Kidney capillary endothelial cell (primary cell): ENCODE measurements at regions not wholly inside any gene's neighbourhood (a gene's known extent, or its start where the extent isn't known, plus 50 kb on each side); places are given as distances from the start of the nearest gene placed in this dataset.
"Not testable (repeated sequence)": the region's sequence is repeated elsewhere in the genome, so short reads cannot be mapped to it uniquely, and the experiment has no call there.

Experiments used
- DNase-seq: peaks from one replicate; pipeline ENCODE4 v3.0.0-alpha.2; 2018; ENCODE audit warnings: low spot score

GRCh38 chr3:15903759-15904720 lies 106.3 kb upstream of the ANKRD28 start:
- DNase-seq = no peak

DNA sequence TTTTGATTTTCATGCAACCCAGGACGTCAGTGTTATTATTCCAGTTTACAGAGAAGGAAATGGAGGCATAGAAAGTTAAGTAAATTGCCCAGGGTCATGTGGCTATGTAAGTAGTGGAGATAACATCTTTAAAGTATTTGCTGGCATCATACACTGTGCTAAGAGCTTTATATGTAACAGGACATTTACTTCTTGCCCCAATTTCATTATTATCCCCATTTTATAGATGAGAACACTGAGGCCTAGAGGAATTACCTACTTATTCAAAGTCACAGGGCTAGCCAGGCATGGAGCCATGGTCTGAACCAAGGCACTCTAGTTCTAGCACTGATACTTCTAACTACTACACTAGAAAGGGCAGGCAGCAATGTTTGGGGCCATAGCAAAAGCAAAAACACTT lies 107.3 kb upstream of the ANKRD28 start:
- DNase-seq = no peak

DNA sequence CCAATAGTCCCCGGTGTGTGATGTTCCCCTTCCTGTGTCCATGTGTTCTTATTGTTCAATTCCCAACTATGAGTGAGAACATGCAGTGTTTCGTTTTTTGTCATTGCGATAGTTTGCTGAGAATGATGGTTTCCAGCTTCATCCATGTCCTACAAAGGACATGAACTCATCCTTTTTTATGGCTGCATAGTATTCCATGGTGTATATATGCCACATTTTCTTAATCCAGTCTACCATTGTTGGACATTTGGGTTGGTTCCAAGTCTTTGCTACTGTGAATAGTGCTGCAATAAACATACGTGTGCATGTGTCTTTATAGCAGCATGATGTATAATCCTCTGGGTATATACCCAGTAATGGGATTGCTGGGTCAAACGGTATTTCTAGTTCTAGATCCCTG lies 109.6 kb upstream of the ANKRD28 start:
- DNase-seq = not testable (repeated sequence)

- DNase-seq = no peak
Observed at GRCh38 chr3:15918988-15919387, 121.2 kb upstream of the ANKRD28 start.

- no peak for DNase-seq
Observed at GRCh38 chr3:15919971-15920370, 122.2 kb upstream of the ANKRD28 start.

- no peak for DNase-seq
Observed at GRCh38 chr3:15923640-15924405, 126.0 kb upstream of the ANKRD28 start.

DNA sequence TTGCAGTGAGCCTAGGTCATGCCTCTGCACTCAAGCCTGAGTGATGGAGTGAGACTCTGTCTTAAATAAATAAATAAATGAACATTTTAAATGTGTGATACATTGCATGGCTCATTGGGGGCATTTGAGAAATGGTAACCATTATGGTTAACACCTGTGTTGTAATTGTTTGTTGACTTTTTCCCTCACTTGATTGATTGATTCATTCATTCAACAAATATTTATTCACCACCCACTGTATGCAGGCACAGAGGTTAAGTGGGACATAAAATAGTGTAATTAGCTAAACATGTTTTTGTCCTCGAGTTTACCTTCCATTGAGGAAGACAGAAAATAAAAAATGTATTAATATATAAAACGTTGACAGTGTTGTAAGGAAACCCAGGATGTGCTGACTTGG lies 127.1 kb upstream of the ANKRD28 start:
- DNase-seq = no peak

GRCh38 chr3:15926871-15927270 lies 129.1 kb upstream of the ANKRD28 start:
- no peak for DNase-seq

- no peak for DNase-seq
Observed at GRCh38 chr3:15927969-15928368, 130.2 kb upstream of the ANKRD28 start.

- no peak for DNase-seq
Observed at GRCh38 chr3:15929944-15930571, 132.3 kb upstream of the ANKRD28 start.

DNA sequence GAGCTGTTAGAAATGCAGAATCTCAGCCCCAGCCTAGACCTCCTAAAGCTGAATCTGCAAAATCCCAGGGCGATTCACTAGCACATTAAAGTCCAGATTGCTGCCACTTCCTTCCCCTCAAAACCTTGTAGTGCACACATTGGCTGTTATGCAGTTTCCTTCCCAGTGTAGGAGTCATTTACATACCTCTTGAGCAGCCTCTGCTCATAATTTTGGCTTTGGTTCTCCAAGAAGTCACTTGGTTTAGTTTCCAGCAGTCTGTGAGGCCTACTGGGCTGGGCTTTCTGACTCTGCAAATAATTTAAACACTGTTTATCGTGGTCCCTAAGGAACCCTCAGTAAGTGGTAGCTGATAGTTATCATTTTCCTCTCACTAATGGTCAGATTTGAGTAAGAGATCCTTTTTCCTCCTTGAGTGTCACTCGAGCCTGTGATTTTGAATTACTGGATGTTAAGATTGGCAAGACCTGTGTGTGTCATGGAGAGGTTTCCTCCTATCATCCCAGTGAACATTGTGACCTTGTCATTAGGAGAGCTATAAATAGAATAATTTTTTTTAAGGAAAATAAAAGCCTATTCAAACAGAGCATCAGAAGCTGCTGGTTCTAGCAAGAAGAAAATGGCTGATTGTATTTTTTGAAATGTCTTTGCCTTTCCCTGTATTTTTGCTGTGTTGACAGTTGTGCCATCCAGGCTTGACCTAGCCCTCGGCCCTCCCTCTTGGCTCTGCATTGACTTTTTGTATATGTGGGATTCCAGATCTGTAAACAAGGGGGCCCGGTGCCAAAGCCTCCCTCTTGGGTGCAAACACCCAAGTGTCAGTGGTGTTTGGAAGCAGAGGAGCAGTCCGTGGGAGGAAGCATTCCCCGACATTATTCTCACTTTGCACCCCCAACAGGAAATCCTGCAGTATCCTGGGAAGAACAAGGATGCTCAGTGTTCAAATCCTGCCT lies 134.8 kb upstream of the ANKRD28 start:
- DNase-seq = peak; percentile 11

DNA sequence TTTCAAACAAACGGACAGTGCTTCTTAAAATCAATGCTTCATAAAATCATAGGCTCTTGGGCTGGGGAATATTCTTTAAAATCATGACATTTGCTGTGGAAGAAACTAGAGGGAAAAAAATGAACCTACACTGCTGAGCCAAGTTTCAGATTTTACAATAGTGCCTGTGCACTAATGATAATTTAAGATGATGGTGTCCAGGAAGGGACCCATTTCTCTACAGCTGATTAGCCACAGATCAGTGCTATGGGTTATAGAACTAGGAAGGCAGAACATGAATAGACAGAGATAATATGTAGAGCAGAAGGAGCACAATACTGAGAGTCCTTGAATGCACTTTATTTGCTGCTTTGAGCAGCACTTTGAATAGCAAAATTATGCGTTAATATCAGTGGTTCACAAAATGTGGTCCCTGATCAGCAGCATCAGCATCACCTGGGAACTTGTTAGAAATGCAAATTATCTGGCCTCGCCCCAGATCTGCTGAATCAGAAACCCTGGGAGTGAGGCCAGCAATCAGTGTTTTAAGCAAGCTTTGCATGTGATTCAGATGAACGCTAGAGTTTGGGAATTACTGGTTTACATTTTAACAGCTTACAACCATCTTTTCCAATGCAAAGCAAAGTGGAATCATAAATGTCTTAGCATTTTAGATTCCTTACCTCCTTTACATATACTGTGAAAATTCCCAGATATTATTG lies 135.8 kb upstream of the ANKRD28 start:
- DNase-seq = no peak

- DNase-seq = no peak
Observed at GRCh38 chr3:15934389-15935195, 136.8 kb upstream of the ANKRD28 start.

GRCh38 chr3:15936312-15936711 lies 138.5 kb upstream of the ANKRD28 start:
- DNase-seq = no peak

- no peak for DNase-seq
Observed at GRCh38 chr3:15940641-15941040, 142.9 kb upstream of the ANKRD28 start.

GRCh38 chr3:15941457-15941856 lies 143.7 kb upstream of the ANKRD28 start:
- not testable (repeated sequence) for DNase-seq

DNA sequence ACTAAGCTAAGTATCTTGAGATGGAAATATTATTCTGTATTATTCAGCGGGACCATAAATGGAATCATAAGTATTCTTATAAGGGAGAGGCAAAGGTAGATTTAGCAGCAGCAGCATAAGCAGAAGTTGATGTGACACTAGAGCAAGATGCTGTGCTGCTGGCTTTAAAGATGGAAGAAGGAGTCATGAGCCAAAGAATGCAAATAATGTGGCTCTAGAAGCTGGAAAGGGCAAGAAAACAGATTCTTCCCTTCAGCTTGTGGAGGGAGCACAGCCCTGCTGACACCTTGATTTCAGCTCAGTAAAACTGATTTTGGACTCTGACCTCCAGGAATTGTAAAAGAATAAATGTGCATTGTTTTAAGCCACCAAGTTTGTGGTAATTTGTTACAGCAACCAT lies 144.2 kb upstream of the ANKRD28 start:
- DNase-seq = no peak

GRCh38 chr3:15942462-15942861 lies 144.7 kb upstream of the ANKRD28 start:
- no peak for DNase-seq

DNA sequence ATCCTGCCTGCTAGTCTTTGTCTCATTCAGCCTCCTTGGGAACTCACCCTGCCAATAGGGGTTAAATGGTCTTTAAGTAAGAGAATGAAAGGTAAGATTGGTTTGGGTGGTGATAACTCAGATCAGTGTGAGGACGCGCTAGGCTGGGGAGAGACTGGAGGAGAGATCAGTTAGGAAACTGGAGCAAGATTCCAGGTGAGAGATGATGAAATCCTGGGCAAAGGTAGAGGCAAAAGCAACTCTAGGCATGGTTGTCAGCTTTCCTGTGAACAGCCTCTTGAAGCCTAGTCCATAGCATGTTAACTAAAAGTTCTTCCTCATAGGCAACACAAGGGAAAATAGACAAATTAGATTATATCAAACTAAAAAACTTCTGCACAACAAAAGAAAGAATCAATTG lies 145.2 kb upstream of the ANKRD28 start:
- no peak for DNase-seq

GRCh38 chr3:15948388-15948787 lies 150.6 kb upstream of the ANKRD28 start:
- DNase-seq = no peak
